Endothelial cell of umbilical vein (primary cell): ENCODE measurements at regions not wholly inside any gene's neighbourhood (a gene's known extent, or its start where the extent isn't known, plus 50 kb on each side); places are given as distances from the start of the nearest gene placed in this dataset.

Experiments used
- BruUV-seq: library from RNA; stranded (reverse); fragments of 400-500 nt; replicated peaks from 2 replicates; lab custom pipeline; 2021; lab: Mats Ljungman, UMichigan
- CTCF ChIA-PET: fragments of 300-600, 350-600 bp; sonication (Branson Sonifier 250); formaldehyde crosslinking; loops from one replicate; lab custom pipeline; 2021; ENCODE audit warnings: antibody characterized with exemption, inconsistent platforms; lab: Charles Lee
- POLR2A ChIA-PET: fragments of 300-600, 350-600 bp; sonication (Branson Sonifier 250); formaldehyde crosslinking; loops from one replicate; lab custom pipeline; 2021; ENCODE audit warnings: antibody characterized with exemption, inconsistent platforms; lab: Charles Lee
- DNase-seq: peaks from one replicate; pipeline ENCODE4 v3.0.0-alpha.2; 2011; ENCODE audit warnings: low read depth, low spot score
- FAIRE-seq: peaks from 2 replicates; lab custom pipeline; 2011; peaks lifted over from hg19 to GRCh38; lab: Jason Lieb, UNC
- H2AFZ ChIP-seq: 2 replicates; pipeline ENCODE4 v1.6.0; 2012; ENCODE audit warnings: low read depth, low read length, control low read depth, inconsistent platforms
- H3K27ac ChIP-seq: 2 replicates; pipeline ENCODE4 v1.5.1; 2011; ENCODE audit warnings: low read depth, mild to moderate bottlenecking, control low read depth, low read length, moderate library complexity; ENCODE audit not compliant: insufficient read depth
- H3K27me3 ChIP-seq, 2 experiments: 2 replicates each; pipeline versions ENCODE4 v1.6.0 to v1.6.1; 2011; ENCODE audit warnings: low read length in 2 of 2, mixed read lengths in 1 of 2; ENCODE audit not compliant: control insufficient read depth in 2 of 2, insufficient read depth in 2 of 2
- H3K36me3 ChIP-seq, 2 experiments: 2 replicates in 1 of 2; 3 replicates in 1 of 2; pipeline ENCODE4 v1.5.1; 2011; ENCODE audit warnings: low read length in 2 of 2, mild to moderate bottlenecking in 1 of 2, moderate library complexity in 1 of 2; ENCODE audit not compliant: control insufficient read depth in 2 of 2, insufficient read depth in 2 of 2; ENCODE audit errors: extremely low read depth in 1 of 2
- H3K4me1 ChIP-seq: 3 replicates; pipeline ENCODE4 v1.5.1; 2011; ENCODE audit warnings: mild to moderate bottlenecking, low read length; ENCODE audit not compliant: control insufficient read depth, insufficient read depth; ENCODE audit errors: extremely low read depth
- H3K4me2 ChIP-seq: 2 replicates; pipeline ENCODE4 v1.6.1; 2011; ENCODE audit warnings: low read length, control low read depth, mixed read lengths; ENCODE audit not compliant: insufficient read depth
- H3K4me3 ChIP-seq, 3 experiments: fragments of 200-600 bp in 1 of 3; sonication (generic), shearing (Covaris generic) in 1 of 3; replicated peaks in 1 of 3; 2 replicates each; pipeline ENCODE4 v1.5.1; 2011 to 2016; ENCODE audit warnings: control low read depth in 3 of 3, low read length in 3 of 3, mild to moderate bottlenecking in 2 of 3, inconsistent platforms in 1 of 3, low read depth in 1 of 3, moderate library complexity in 1 of 3; ENCODE audit not compliant: insufficient read depth in 1 of 3
- H3K79me2 ChIP-seq: 2 replicates; pipeline ENCODE4 v1.6.0; 2012; ENCODE audit warnings: low read length, inconsistent platforms; ENCODE audit not compliant: control insufficient read depth, insufficient read depth
- H3K9ac ChIP-seq: replicated peaks from 2 replicates; pipeline ENCODE3; 2011; ENCODE audit warnings: low read length, control low read depth; ENCODE audit not compliant: insufficient read depth; ENCODE audit errors: extremely low read depth
- H3K9me1 ChIP-seq: replicated peaks from 3 replicates; pipeline ENCODE4 v1.6.0; 2011; ENCODE audit warnings: mild to moderate bottlenecking, low read length; ENCODE audit not compliant: control insufficient read depth, insufficient read depth; ENCODE audit errors: extremely low read depth
- H3K9me3 ChIP-seq: replicated peaks from 2 replicates; pipeline ENCODE4 v1.5.1; 2012; ENCODE audit warnings: low read length, inconsistent platforms; ENCODE audit not compliant: control insufficient read depth, insufficient read depth
- H4K20me1 ChIP-seq: replicated peaks from 2 replicates; pipeline ENCODE3; 2011; ENCODE audit warnings: mild to moderate bottlenecking, low read length; ENCODE audit not compliant: control insufficient read depth, insufficient read depth; ENCODE audit errors: extremely low read depth
- EZH2 ChIP-seq: IDR thresholded peaks from 2 replicates; pipeline ENCODE4 v1.6.1; 2012; ENCODE audit warnings: borderline replicate concordance, low read depth, mild to moderate bottlenecking, moderate library complexity, low read length, inconsistent platforms; ENCODE audit not compliant: severe bottlenecking
- FOS ChIP-seq: IDR thresholded peaks from 2 replicates; pipeline ENCODE4 v1.6.1; 2011; ENCODE audit warnings: mild to moderate bottlenecking, low read length, moderate library complexity, borderline replicate concordance; ENCODE audit not compliant: insufficient read depth
- GATA2 ChIP-seq: IDR thresholded peaks from 2 replicates; pipeline ENCODE4 v1.7.0; 2011; ENCODE audit warnings: low read depth, mild to moderate bottlenecking, moderate library complexity, mixed read lengths, low read length; ENCODE audit not compliant: insufficient read length, insufficient read depth
- JUN ChIP-seq: IDR thresholded peaks from 2 replicates; pipeline ENCODE4 v1.6.1; 2011; ENCODE audit warnings: borderline replicate concordance, low read depth; ENCODE audit not compliant: insufficient read length, insufficient read depth
- MYC ChIP-seq: IDR thresholded peaks from one replicate; pipeline ENCODE4 v1.6.1; 2011; ENCODE audit warnings: mild to moderate bottlenecking, low read depth, low read length
- POLR2A ChIP-seq: IDR thresholded peaks from 2 replicates; pipeline ENCODE4 v1.6.1; 2012; ENCODE audit warnings: low read depth, mild to moderate bottlenecking, control low read depth, low read length
- POLR2AphosphoS5 ChIP-seq: IDR thresholded peaks from 2 replicates; pipeline ENCODE4 v1.6.1; 2012; ENCODE audit warnings: low read depth, mild to moderate bottlenecking, control low read depth, low read length, moderate library complexity; ENCODE audit not compliant: insufficient read depth
- dilution Hi-C: fragments of 300-500 bp; cut with MboI; formaldehyde crosslinking; loops from one replicate; pipeline ENCODE4 v1.15.0; 2019; ENCODE audit warnings: low sequenced_read_pairs; ENCODE audit not compliant: extremely low pct_ligation_motif_present
- intact Hi-C: fragments of 100-400 bp; cut with micrococcal nuclease; formaldehyde crosslinking; loops from one replicate; pipeline ENCODE4 v1.10.0; 2022
- TF ChIP-seq, protein P1 (sequence below): IDR thresholded peaks from 2 replicates; pipeline ENCODE4 v1.6.1; 2011; ENCODE audit not compliant: insufficient read depth, insufficient read length
- TF ChIP-seq, protein P2 (sequence below), 2 donors: IDR thresholded peaks; 1 replicate in 1 of 2; 2 replicates in 1 of 2; pipeline ENCODE4 v1.5.1; 2011; ENCODE audit warnings: low read length in 2 of 2, mild to moderate bottlenecking in 2 of 2, moderate library complexity in 2 of 2, control low read depth in 1 of 2, inconsistent platforms in 1 of 2, low read depth in 1 of 2; ENCODE audit not compliant: insufficient read depth in 1 of 2; ENCODE audit errors: extremely low read depth in 1 of 2

DNA sequence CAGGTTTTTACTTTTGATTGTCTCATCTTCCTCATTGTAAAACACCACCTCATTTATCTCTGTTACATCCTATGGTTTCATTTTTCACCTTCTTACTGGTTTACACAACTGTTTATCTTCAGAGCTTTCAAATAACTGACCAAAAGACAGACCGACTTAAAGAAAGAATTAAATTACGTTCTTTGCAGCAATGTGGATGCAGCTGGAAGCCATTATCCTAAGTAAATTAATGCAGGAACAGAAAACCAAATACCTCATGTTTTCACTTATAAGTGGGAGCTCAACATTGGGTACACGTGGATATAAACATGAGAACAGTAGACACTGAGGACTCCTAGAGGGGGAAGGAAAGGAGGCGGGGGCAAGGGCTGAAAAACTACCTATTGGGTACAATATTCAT lies 729.0 kb upstream of the USP15 start:
- Histone ChIP-seq H2AFZ (no peak overlapping the region), H4K20me1 (no peaks in the 10 kb centered on the region), H3K4me1 (no peaks in the 10 kb centered on the region), H3K4me2 (no peak overlapping the region), H3K4me3 (no peak overlapping the region), H3K9me1 (no peaks in the 10 kb centered on the region), H3K27ac (no peak overlapping the region), H3K79me2 (no peaks in the 10 kb centered on the region), H3K9me3 (peaks cover 4% of the 10 kb centered on the region), H3K27me3 (no peaks in the 10 kb centered on the region), H3K36me3 (no peaks in the 10 kb centered on the region), H3K9ac (no peak overlapping the region)
- POLR2A ChIA-PET, result no interaction called here
- BruUV-seq, result no TSS peak
- DNase-seq (no peak), FAIRE-seq (no peak)
- intact Hi-C loops, result no loop called here
- TF ChIP-seq, protein P1, sequence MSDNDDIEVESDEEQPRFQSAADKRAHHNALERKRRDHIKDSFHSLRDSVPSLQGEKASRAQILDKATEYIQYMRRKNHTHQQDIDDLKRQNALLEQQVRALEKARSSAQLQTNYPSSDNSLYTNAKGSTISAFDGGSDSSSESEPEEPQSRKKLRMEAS, result no peak
- TF ChIP-seq, protein P2, sequence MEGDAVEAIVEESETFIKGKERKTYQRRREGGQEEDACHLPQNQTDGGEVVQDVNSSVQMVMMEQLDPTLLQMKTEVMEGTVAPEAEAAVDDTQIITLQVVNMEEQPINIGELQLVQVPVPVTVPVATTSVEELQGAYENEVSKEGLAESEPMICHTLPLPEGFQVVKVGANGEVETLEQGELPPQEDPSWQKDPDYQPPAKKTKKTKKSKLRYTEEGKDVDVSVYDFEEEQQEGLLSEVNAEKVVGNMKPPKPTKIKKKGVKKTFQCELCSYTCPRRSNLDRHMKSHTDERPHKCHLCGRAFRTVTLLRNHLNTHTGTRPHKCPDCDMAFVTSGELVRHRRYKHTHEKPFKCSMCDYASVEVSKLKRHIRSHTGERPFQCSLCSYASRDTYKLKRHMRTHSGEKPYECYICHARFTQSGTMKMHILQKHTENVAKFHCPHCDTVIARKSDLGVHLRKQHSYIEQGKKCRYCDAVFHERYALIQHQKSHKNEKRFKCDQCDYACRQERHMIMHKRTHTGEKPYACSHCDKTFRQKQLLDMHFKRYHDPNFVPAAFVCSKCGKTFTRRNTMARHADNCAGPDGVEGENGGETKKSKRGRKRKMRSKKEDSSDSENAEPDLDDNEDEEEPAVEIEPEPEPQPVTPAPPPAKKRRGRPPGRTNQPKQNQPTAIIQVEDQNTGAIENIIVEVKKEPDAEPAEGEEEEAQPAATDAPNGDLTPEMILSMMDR (IDR thresholded peaks at IDR 0.05; ENCODE audit: extremely low read depth in 1 of 2, insufficient read depth in 1 of 2, low read depth in 1 of 2, low read length in 2 of 2), result no peak
- TF ChIP-seq MYC (no peak), EZH2 (no peak), JUN (no peak), GATA2 (no peak), FOS (no peak), POLR2A (no peak), POLR2AphosphoS5 (no peak)
- dilution Hi-C loops, result no loop called here
- CTCF ChIA-PET, result no interaction called here
